H1 (cell line): ENCODE measurements at regions not wholly inside any gene's neighbourhood (a gene's known extent, or its start where the extent isn't known, plus 50 kb on each side); places are given as distances from the start of the nearest gene placed in this dataset.

ENCODE experiments used
- POLR2AphosphoS5 ChIP-seq: IDR thresholded peaks from 2 replicates; pipeline ENCODE4 v1.6.1; 2011; ENCODE audit warnings: low read depth, low read length
- TF ChIP-seq, protein P1 (sequence below): fragments of 300-600 bp; sonication (generic); IDR thresholded peaks from 2 replicates; pipeline ENCODE4 v1.7.1; 2012; ENCODE audit warnings: low read length, moderate library complexity, mild to moderate bottlenecking, inconsistent platforms; ENCODE audit not compliant: insufficient replicate concordance

DNA sequence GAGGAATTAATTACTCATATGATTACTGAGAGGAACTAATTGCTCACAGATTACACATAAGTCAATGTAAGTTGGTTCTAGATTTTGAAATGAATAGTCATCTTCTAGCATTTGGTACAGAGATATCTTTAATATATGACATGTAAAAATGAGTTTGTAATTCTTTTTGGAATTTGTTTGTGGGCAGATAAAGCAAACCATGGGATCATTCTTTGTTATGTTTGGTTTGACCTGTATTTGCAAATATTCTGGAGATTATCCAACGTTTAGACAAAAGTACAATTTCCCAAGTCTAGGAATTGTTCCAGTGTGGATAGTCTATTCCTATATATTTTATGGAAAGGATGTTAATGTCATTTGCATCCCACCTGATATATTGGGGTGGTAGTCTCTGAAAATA lies 309.6 kb upstream of the EDNRB start (continued):
- TF ChIP-seq, protein P1, sequence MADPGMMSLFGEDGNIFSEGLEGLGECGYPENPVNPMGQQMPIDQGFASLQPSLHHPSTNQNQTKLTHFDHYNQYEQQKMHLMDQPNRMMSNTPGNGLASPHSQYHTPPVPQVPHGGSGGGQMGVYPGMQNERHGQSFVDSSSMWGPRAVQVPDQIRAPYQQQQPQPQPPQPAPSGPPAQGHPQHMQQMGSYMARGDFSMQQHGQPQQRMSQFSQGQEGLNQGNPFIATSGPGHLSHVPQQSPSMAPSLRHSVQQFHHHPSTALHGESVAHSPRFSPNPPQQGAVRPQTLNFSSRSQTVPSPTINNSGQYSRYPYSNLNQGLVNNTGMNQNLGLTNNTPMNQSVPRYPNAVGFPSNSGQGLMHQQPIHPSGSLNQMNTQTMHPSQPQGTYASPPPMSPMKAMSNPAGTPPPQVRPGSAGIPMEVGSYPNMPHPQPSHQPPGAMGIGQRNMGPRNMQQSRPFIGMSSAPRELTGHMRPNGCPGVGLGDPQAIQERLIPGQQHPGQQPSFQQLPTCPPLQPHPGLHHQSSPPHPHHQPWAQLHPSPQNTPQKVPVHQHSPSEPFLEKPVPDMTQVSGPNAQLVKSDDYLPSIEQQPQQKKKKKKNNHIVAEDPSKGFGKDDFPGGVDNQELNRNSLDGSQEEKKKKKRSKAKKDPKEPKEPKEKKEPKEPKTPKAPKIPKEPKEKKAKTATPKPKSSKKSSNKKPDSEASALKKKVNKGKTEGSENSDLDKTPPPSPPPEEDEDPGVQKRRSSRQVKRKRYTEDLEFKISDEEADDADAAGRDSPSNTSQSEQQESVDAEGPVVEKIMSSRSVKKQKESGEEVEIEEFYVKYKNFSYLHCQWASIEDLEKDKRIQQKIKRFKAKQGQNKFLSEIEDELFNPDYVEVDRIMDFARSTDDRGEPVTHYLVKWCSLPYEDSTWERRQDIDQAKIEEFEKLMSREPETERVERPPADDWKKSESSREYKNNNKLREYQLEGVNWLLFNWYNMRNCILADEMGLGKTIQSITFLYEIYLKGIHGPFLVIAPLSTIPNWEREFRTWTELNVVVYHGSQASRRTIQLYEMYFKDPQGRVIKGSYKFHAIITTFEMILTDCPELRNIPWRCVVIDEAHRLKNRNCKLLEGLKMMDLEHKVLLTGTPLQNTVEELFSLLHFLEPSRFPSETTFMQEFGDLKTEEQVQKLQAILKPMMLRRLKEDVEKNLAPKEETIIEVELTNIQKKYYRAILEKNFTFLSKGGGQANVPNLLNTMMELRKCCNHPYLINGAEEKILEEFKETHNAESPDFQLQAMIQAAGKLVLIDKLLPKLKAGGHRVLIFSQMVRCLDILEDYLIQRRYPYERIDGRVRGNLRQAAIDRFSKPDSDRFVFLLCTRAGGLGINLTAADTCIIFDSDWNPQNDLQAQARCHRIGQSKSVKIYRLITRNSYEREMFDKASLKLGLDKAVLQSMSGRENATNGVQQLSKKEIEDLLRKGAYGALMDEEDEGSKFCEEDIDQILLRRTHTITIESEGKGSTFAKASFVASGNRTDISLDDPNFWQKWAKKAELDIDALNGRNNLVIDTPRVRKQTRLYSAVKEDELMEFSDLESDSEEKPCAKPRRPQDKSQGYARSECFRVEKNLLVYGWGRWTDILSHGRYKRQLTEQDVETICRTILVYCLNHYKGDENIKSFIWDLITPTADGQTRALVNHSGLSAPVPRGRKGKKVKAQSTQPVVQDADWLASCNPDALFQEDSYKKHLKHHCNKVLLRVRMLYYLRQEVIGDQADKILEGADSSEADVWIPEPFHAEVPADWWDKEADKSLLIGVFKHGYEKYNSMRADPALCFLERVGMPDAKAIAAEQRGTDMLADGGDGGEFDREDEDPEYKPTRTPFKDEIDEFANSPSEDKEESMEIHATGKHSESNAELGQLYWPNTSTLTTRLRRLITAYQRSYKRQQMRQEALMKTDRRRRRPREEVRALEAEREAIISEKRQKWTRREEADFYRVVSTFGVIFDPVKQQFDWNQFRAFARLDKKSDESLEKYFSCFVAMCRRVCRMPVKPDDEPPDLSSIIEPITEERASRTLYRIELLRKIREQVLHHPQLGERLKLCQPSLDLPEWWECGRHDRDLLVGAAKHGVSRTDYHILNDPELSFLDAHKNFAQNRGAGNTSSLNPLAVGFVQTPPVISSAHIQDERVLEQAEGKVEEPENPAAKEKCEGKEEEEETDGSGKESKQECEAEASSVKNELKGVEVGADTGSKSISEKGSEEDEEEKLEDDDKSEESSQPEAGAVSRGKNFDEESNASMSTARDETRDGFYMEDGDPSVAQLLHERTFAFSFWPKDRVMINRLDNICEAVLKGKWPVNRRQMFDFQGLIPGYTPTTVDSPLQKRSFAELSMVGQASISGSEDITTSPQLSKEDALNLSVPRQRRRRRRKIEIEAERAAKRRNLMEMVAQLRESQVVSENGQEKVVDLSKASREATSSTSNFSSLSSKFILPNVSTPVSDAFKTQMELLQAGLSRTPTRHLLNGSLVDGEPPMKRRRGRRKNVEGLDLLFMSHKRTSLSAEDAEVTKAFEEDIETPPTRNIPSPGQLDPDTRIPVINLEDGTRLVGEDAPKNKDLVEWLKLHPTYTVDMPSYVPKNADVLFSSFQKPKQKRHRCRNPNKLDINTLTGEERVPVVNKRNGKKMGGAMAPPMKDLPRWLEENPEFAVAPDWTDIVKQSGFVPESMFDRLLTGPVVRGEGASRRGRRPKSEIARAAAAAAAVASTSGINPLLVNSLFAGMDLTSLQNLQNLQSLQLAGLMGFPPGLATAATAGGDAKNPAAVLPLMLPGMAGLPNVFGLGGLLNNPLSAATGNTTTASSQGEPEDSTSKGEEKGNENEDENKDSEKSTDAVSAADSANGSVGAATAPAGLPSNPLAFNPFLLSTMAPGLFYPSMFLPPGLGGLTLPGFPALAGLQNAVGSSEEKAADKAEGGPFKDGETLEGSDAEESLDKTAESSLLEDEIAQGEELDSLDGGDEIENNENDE: no peak
- TF ChIP-seq POLR2AphosphoS5: no peak
